Trophoblast cell (in vitro differentiated cells and primary cell): ENCODE measurements at regions not wholly inside any gene's neighbourhood (a gene's known extent, or its start where the extent isn't known, plus 50 kb on each side); places are given as distances from the start of the nearest gene placed in this dataset.
A peak's percentile ranks its signal among the peaks of the same experiment; 100 is the strongest.
"Not testable (repeated sequence)": the region's sequence is repeated elsewhere in the genome, so short reads cannot be mapped to it uniquely, and the experiment has no call there.

Experiments used
- DNase-seq, 2 donors: peaks; one replicate each; pipeline ENCODE4 v3.0.0-alpha.2; 2016
- H2AFZ ChIP-seq: 2 replicates; pipeline ENCODE4 v1.6.1; 2013; ENCODE audit warnings: low read length, moderate library complexity, mild to moderate bottlenecking; ENCODE audit not compliant: insufficient read depth, poor library complexity
- H2AK5ac ChIP-seq: 2 replicates; pipeline ENCODE4 v1.6.1; 2013; ENCODE audit warnings: mild to moderate bottlenecking, low read length
- H2BK120ac ChIP-seq: 2 replicates; pipeline ENCODE4 v1.6.1; 2013; ENCODE audit warnings: low read length, mild to moderate bottlenecking, moderate library complexity; ENCODE audit not compliant: insufficient read depth, poor library complexity
- H2BK12ac ChIP-seq: 2 replicates; pipeline ENCODE4 v1.6.1; 2013; ENCODE audit warnings: mild to moderate bottlenecking, low read length, moderate library complexity
- H2BK5ac ChIP-seq: 2 replicates; pipeline ENCODE4 v1.6.1; 2013; ENCODE audit warnings: low read length, low read depth, moderate library complexity, mild to moderate bottlenecking; ENCODE audit not compliant: poor library complexity
- H3K14ac ChIP-seq: 2 replicates; pipeline ENCODE4 v1.6.1; 2013; ENCODE audit warnings: mild to moderate bottlenecking, low read length
- H3K18ac ChIP-seq: 2 replicates; pipeline ENCODE4 v1.6.1; 2013; ENCODE audit warnings: mild to moderate bottlenecking, low read length
- H3K23ac ChIP-seq: 2 replicates; pipeline ENCODE4 v1.6.1; 2013; ENCODE audit warnings: low read length
- H3K27ac ChIP-seq: 2 replicates; pipeline ENCODE4 v1.5.1; 2013; ENCODE audit warnings: low read depth, mild to moderate bottlenecking, inconsistent platforms, low read length, moderate library complexity
- H3K27me3 ChIP-seq: 2 replicates; pipeline ENCODE4 v1.6.1; 2013; ENCODE audit warnings: inconsistent platforms, mild to moderate bottlenecking, low read length, moderate library complexity; ENCODE audit not compliant: insufficient read depth
- H3K36me3 ChIP-seq, 2 experiments: 1 replicate in 1 of 2; 2 replicates in 1 of 2; pipeline ENCODE4 v1.6.1; 2013; ENCODE audit warnings: low read length in 2 of 2, mild to moderate bottlenecking in 2 of 2, moderate library complexity in 1 of 2; ENCODE audit not compliant: insufficient read depth in 2 of 2, control insufficient read depth in 1 of 2
- H3K4ac ChIP-seq: 2 replicates; pipeline ENCODE4 v1.6.1; 2013; ENCODE audit warnings: low read depth, mild to moderate bottlenecking, low read length, moderate library complexity
- H3K4me1 ChIP-seq, 2 experiments: 1 replicate in 1 of 2; 2 replicates in 1 of 2; pipeline ENCODE4 v1.6.1; 2013; ENCODE audit warnings: low read length in 2 of 2, mild to moderate bottlenecking in 2 of 2, moderate library complexity in 1 of 2; ENCODE audit not compliant: insufficient read depth in 2 of 2, control insufficient read depth in 1 of 2
- H3K4me2 ChIP-seq: 2 replicates; pipeline ENCODE4 v1.6.1; 2013; ENCODE audit warnings: inconsistent platforms, mild to moderate bottlenecking, low read length, moderate library complexity
- H3K4me3 ChIP-seq: 2 replicates; pipeline ENCODE4 v1.5.1; 2013; ENCODE audit warnings: mild to moderate bottlenecking, low read depth, low read length, inconsistent platforms
- H3K79me1 ChIP-seq: one replicate; pipeline ENCODE4 v1.6.1; 2013; ENCODE audit warnings: low read length
- H3K79me2 ChIP-seq: 2 replicates; pipeline ENCODE4 v1.6.1; 2013; ENCODE audit warnings: low read length, mild to moderate bottlenecking; ENCODE audit not compliant: control insufficient read depth, insufficient read depth, poor library complexity
- H3K9ac ChIP-seq: 2 replicates; pipeline ENCODE4 v1.6.1; 2013; ENCODE audit warnings: mild to moderate bottlenecking, low read length
- H3K9me3 ChIP-seq: 2 replicates; pipeline ENCODE4 v1.6.1; 2013; ENCODE audit warnings: low read depth, mild to moderate bottlenecking, control low read depth, inconsistent platforms, low read length; ENCODE audit not compliant: insufficient read depth
- H4K12ac ChIP-seq: 2 replicates; pipeline ENCODE4 v1.6.1; 2013; ENCODE audit warnings: low read depth, mild to moderate bottlenecking, low read length, moderate library complexity
- H4K8ac ChIP-seq: 2 replicates; pipeline ENCODE4 v1.6.1; 2013; ENCODE audit warnings: low read depth, mild to moderate bottlenecking, low read length, moderate library complexity
- H4K91ac ChIP-seq: one replicate; pipeline ENCODE4 v1.6.1; 2013; ENCODE audit warnings: low read depth, mild to moderate bottlenecking, low read length, moderate library complexity
- WGBS: extraction: QIAGEN DNeasy Blood & Tissue Kit; methylation state at CpG from one replicate; pipeline ENCODE4 v1.1.7; 2013; ENCODE audit warnings: missing lambda C conversion rate; ENCODE audit not compliant: insufficient read length, insufficient coverage; ENCODE audit errors: extremely low coverage; 5-methylcytosine and 5-hydroxymethylcytosine counted together

DNA sequence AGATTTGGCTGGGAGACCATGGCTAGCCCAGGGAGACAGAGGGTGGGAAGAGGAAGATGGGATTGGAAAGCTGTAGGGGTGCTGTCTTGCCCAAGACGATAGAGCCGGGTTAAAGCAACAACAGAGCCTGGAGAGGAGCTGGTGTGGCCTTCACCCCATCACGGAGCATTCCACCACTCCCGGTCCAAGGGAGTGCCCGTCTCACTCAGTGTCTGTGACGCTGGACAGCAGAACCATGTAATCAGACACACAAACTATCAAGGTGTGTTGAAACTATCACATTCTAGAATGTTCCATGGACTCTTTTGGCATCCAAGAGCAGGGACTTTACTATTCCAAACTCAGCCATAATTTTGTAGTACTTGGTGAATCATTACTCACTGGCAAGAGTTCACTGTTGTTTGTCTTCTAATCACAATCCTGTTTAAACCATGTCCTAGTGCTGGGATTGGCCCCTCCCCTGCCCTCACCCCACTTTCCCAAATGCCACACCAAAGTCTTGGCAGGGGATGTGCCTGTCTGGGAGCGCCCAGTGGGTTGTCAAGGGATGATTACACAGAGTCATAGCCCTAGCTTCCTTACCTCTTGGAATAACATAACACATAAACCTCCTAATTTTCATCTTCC is 187.4 kb downstream of the LAT start:
- H3K4me3 ChIP-seq, H2BK5ac ChIP-seq, H3K4ac ChIP-seq, H2BK12ac ChIP-seq, H3K27me3 ChIP-seq, H3K14ac ChIP-seq, H3K18ac ChIP-seq, H4K91ac ChIP-seq, H3K4me2 ChIP-seq, H3K36me3 ChIP-seq, H3K23ac ChIP-seq, H4K8ac ChIP-seq, H3K27ac ChIP-seq, H2AFZ ChIP-seq, H3K4me1 ChIP-seq, H3K79me1 ChIP-seq, H4K12ac ChIP-seq, DNase-seq, H3K9ac ChIP-seq, H2BK120ac ChIP-seq, H2AK5ac ChIP-seq, H3K79me2 ChIP-seq, H3K9me3 ChIP-seq: not testable (repeated sequence)
- WGBS = no CpG with 5 or more reads among the region's 7 CpGs

DNA sequence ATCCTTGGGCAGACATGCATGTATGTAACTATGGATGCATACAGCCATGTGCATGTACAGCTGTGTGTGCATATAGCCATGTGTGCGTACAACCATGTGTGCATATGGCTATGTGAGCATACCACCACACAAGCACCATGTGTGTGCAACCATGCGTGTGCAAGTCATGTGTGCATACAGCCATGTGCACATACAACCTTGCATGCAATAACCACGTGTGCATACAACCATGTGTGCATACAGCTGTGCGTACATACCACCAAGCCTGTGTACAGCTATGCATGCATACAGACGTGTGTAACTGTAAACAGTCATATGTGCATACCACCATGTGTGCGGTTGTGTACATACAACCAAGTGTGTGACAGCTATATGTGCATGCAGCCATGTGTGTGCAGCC is 186.4 kb downstream of the LAT start:
- H3K14ac ChIP-seq, H2BK12ac ChIP-seq, H3K36me3 ChIP-seq, H4K91ac ChIP-seq, H2BK120ac ChIP-seq, H3K79me1 ChIP-seq, H3K79me2 ChIP-seq, H3K9ac ChIP-seq, H3K4me1 ChIP-seq, H2BK5ac ChIP-seq, H3K9me3 ChIP-seq, DNase-seq, H3K18ac ChIP-seq, H3K27ac ChIP-seq, H4K12ac ChIP-seq, H3K23ac ChIP-seq, H2AK5ac ChIP-seq, H3K4ac ChIP-seq, H3K4me2 ChIP-seq, H3K27me3 ChIP-seq, H2AFZ ChIP-seq, H4K8ac ChIP-seq: not testable (repeated sequence)
- WGBS = no CpG with 5 or more reads among the region's 6 CpGs
- H3K4me3 ChIP-seq = peak overlapping the region; percentile 53

DNA sequence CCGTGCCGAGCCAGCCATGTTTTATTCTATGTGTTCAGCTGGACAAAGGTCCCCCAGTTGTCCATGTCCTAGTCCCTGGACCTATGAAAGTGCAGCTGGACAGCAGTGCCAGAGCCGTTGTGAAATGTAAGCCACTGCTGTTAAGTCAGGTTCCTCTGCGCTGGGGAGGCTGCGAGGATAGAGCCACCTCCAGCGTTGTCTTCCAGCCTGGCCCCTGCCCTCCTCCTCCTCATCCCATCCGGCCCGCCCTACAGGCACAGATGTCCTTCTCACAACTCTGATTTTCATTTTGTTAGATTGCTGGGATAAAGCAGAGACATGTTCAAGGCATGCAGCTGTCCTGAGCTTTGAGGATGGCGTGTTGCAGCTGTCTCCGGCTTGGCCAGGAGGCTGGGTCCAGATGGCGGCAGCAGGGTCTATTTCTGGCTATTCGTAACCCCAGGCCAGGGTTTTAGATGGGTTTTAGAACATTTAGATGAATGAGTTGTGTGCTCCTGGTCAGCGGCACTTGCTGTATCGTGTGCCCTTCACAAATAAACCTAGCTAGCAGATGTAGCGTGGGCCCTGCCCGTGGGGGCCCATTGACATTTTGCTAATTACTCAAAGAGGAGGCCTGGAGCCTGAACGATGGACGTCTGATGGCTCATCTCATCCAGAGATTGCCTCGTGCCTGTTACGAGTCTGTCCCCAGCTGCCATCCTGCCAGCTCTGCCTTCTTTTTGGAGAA is 185.7 kb downstream of the LAT start:
- H3K4me3 ChIP-seq = not testable (repeated sequence)

DNA sequence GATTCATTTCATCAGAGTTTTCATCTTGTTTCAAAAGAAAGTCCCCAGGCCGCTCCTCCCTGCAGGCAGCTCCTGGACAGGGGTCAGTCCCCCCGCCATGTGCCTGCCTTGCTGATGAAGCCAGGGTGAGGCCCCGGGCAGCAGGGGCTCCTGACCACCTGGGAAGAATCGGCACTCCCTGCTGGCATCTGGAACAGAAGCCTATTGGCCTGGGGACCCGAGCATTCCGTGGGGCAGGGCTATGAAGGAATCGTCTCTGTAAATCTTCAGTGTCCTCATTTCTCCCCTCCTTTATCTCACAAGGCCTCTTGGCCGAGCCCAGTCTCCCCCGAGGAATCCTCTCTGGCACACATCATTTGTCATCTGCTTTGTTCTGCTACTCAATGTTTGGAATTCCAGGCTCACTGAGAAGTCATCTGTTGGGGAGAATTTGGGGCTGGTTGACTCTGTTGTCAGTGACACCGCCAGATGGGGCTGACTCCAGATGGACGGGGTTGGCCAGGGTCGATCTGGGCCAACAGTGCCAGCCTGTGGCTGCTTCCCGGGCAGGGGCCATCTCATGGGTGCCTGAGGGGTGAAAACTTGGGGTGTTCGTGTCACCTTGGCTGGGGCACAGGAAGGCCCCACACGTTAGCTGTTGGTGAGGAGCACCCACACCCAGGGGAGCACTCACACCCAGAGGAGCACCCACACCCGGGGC is 184.6 kb downstream of the LAT start:
- H2BK12ac ChIP-seq, DNase-seq, H3K79me2 ChIP-seq, H3K4me2 ChIP-seq, H3K9me3 ChIP-seq, H4K12ac ChIP-seq, H4K91ac ChIP-seq, H2BK120ac ChIP-seq, H2AFZ ChIP-seq, H3K4ac ChIP-seq, H3K18ac ChIP-seq, H2BK5ac ChIP-seq, H3K9ac ChIP-seq, H3K14ac ChIP-seq, H3K27ac ChIP-seq, H3K27me3 ChIP-seq, H3K79me1 ChIP-seq, H3K4me1 ChIP-seq, H4K8ac ChIP-seq, H3K4me3 ChIP-seq, H2AK5ac ChIP-seq, H3K36me3 ChIP-seq, H3K23ac ChIP-seq: not testable (repeated sequence)
- WGBS = no CpG with 5 or more reads among the region's 16 CpGs

More for the DNA sequence above, 185.7 kb downstream of the LAT start:
- H3K4ac ChIP-seq, H4K91ac ChIP-seq, H3K27ac ChIP-seq, H3K9ac ChIP-seq, H3K36me3 ChIP-seq, H2BK5ac ChIP-seq, H3K79me2 ChIP-seq, H4K12ac ChIP-seq, H3K18ac ChIP-seq, H4K8ac ChIP-seq, H3K4me2 ChIP-seq, H3K4me1 ChIP-seq, H2BK120ac ChIP-seq, H2BK12ac ChIP-seq, H2AFZ ChIP-seq, DNase-seq, H3K14ac ChIP-seq, H3K79me1 ChIP-seq, H3K27me3 ChIP-seq, H2AK5ac ChIP-seq, H3K9me3 ChIP-seq, H3K23ac ChIP-seq: not testable (repeated sequence)
- no CpG with 5 or more reads among the region's 20 CpGs for WGBS
